Ammon's horn (tissue), 1 donor: ENCODE measurements at regions not wholly inside any gene's neighbourhood (a gene's known extent, or its start where the extent isn't known, plus 50 kb on each side); places are given as distances from the start of the nearest gene placed in this dataset.
A peak's percentile ranks its signal among the peaks of the same experiment; 100 is the strongest.

Experiments used
- DNase-seq: peaks from one replicate; pipeline ENCODE4 v3.0.0-alpha.2; 2016; ENCODE audit warnings: low spot score

GRCh38 chr4:18942874-18943273 is 921.3 kb upstream of the LCORL start:
- DNase-seq = no peak

GRCh38 chr4:18938343-18939099 is 917.0 kb upstream of the LCORL start:
- no peak for DNase-seq

GRCh38 chr4:18937746-18938145 is 916.2 kb upstream of the LCORL start:
- DNase-seq = no peak

- DNase-seq = no peak
These were observed 915.5 kb upstream of the LCORL start for GRCh38 chr4:18937080-18937479.

GRCh38 chr4:18935659-18936345 is 914.2 kb upstream of the LCORL start:
- peak; percentile 66 for DNase-seq

GRCh38 chr4:18934197-18934596 is 912.6 kb upstream of the LCORL start:
- no peak for DNase-seq

GRCh38 chr4:18932730-18933339 is 911.3 kb upstream of the LCORL start:
- DNase-seq = no peak

- DNase-seq = peak; percentile 18
These were observed 910.3 kb upstream of the LCORL start for GRCh38 chr4:18931643-18932377.

GRCh38 chr4:18930487-18930886 is 908.9 kb upstream of the LCORL start:
- no peak for DNase-seq

- DNase-seq = no peak
These were observed 902.1 kb upstream of the LCORL start for GRCh38 chr4:18923496-18924161.

GRCh38 chr4:18917689-18918088 is 896.1 kb upstream of the LCORL start:
- DNase-seq = no peak

- no peak for DNase-seq
These were observed 892.6 kb upstream of the LCORL start for GRCh38 chr4:18914182-18914581.

GRCh38 chr4:18894928-18895327 is 873.4 kb upstream of the LCORL start:
- no peak for DNase-seq

- DNase-seq = no peak
These were observed 860.9 kb upstream of the LCORL start for GRCh38 chr4:18882468-18882867.

GRCh38 chr4:18881556-18881955 is 860.0 kb upstream of the LCORL start:
- DNase-seq = no peak

- no peak for DNase-seq
These were observed 859.3 kb upstream of the LCORL start for GRCh38 chr4:18880871-18881270.

GRCh38 chr4:18878561-18878960 is 857.0 kb upstream of the LCORL start:
- DNase-seq = no peak

GRCh38 chr4:18869166-18869565 is 847.6 kb upstream of the LCORL start:
- peak; percentile 35 for DNase-seq

GRCh38 chr4:18860836-18861530 is 839.4 kb upstream of the LCORL start:
- DNase-seq = no peak

- DNase-seq = no peak
These were observed 837.9 kb upstream of the LCORL start for GRCh38 chr4:18859468-18859867.

GRCh38 chr4:18858229-18858922 is 836.8 kb upstream of the LCORL start:
- no peak for DNase-seq
